ENCODE measurements at regions not wholly inside any gene's neighbourhood (a gene's known extent, or its start where the extent isn't known, plus 50 kb on each side); places are given as distances from the start of the nearest gene placed in this dataset.
"Not testable (repeated sequence)": the region's sequence is repeated elsewhere in the genome, so short reads cannot be mapped to it uniquely, and the experiment has no call there.

- no peak overlapping the region for H3K27ac ChIP-seq (ENCODE audit: low read depth, low read length)
These were observed 1076.5 kb upstream of the FLRT2 start for GRCh38 chr14:84453307-84453950.

DNA sequence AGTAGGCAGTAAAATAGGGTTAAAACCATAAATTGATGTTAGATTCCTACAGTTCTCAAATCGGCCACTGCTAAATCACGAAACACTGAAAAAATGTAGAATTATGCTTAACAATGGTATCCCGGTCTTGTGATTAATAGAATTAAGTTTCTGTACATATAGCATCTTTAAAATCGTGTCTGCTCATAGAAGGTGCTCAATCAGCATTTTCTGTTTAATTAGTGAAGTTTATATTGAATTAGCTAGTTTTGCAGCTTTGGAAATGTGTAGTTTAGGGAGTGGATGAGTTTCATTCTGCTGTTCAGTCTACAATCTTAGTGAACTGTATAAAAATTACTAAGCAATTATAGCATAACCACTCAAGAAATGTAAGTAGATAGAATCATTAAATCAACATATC is 1075.8 kb upstream of the FLRT2 start:
- H3K27ac ChIP-seq (ENCODE audit: low read depth, low read length), result no peak overlapping the region
- peaks cover 0 to 9% of the 10 kb centered on the region in 2 donors for H3K9me3 ChIP-seq (ENCODE audit: control insufficient read depth in 1 of 2, low read length in 2 of 2)
- no peaks in the 10 kb centered on the region for H3K36me3 ChIP-seq (ENCODE audit: control insufficient read depth in 1 of 2, insufficient read depth in 2 of 2, low read length in 2 of 2)
- H3K4me3 ChIP-seq (ENCODE audit: low read depth in 1 of 2, low read length in 2 of 2), result no peak overlapping the region
- H3K4me1 ChIP-seq (ENCODE audit: control insufficient read depth in 1 of 2, insufficient read depth in 2 of 2, low read length in 2 of 2), result no peaks in the 10 kb centered on the region
- no peaks in the 10 kb centered on the region for H3K27me3 ChIP-seq (ENCODE audit: control insufficient read depth in 1 of 2, insufficient read depth in 2 of 2, low read length in 2 of 2)
- H3K9ac ChIP-seq (ENCODE audit: low read depth in 1 of 2, low read length in 2 of 2), result no peak overlapping the region

More at GRCh38 chr14:84453307-84453950, 1076.5 kb upstream of the FLRT2 start:
- no peaks in the 10 kb centered on the region for H3K27me3 ChIP-seq (ENCODE audit: control insufficient read depth in 1 of 2, insufficient read depth in 2 of 2, low read length in 2 of 2)
- H3K4me1 ChIP-seq (ENCODE audit: control insufficient read depth in 1 of 2, insufficient read depth in 2 of 2, low read length in 2 of 2), result no peaks in the 10 kb centered on the region
- H3K4me3 ChIP-seq (ENCODE audit: low read depth in 1 of 2, low read length in 2 of 2), result no peak overlapping the region
- H3K9ac ChIP-seq (ENCODE audit: low read depth in 1 of 2, low read length in 2 of 2), result no peak overlapping the region
- H3K36me3 ChIP-seq (ENCODE audit: control insufficient read depth in 1 of 2, insufficient read depth in 2 of 2, low read length in 2 of 2), result no peaks in the 10 kb centered on the region
- H3K9me3 ChIP-seq (ENCODE audit: control insufficient read depth in 1 of 2, low read length in 2 of 2), result peaks cover 0 to 9% of the 10 kb centered on the region in 2 donors

DNA sequence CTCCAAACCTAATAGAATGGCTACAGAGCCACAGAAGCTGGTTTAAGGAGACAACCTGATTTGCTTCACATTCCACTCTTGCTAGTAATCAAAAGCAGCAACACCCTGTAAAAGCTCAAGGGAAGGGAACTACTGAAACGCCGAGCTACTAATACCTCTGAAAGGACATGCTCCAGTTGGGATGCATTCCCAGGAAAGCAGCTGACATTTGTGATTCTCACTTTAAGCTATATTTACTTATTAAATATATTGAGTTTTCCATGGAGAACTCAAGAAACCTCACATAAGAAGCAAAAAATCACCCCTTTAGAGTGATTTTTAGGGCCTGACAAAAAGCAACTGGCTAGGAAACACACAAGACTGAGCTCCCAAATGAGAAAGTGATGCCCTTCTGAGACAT is 1073.0 kb upstream of the FLRT2 start:
- Histone ChIP-seq H3K36me3 (ENCODE audit: control insufficient read depth in 1 of 2, insufficient read depth in 2 of 2, low read length in 2 of 2) (no peaks in the 10 kb centered on the region), H3K9ac (ENCODE audit: low read depth in 1 of 2, low read length in 2 of 2) (no peak overlapping the region), H3K27ac (ENCODE audit: low read depth, low read length) (no peak overlapping the region), H3K4me3 (ENCODE audit: low read depth in 1 of 2, low read length in 2 of 2) (no peak overlapping the region), H3K4me1 (ENCODE audit: control insufficient read depth in 1 of 2, insufficient read depth in 2 of 2, low read length in 2 of 2) (no peaks in the 10 kb centered on the region), H3K9me3 (ENCODE audit: control insufficient read depth in 1 of 2, low read length in 2 of 2) (peaks cover 2 to 14% of the 10 kb centered on the region in 2 donors), H3K27me3 (ENCODE audit: control insufficient read depth in 1 of 2, insufficient read depth in 2 of 2, low read length in 2 of 2) (no peaks in the 10 kb centered on the region)

- Histone ChIP-seq H3K9me3 (ENCODE audit: control insufficient read depth in 1 of 2, low read length in 2 of 2) (peaks cover 2 to 9% of the 10 kb centered on the region in 2 donors), H3K4me1 (ENCODE audit: control insufficient read depth in 1 of 2, insufficient read depth in 2 of 2, low read length in 2 of 2) (no peaks in the 10 kb centered on the region), H3K27me3 (ENCODE audit: control insufficient read depth in 1 of 2, insufficient read depth in 2 of 2, low read length in 2 of 2) (no peaks in the 10 kb centered on the region), H3K9ac (ENCODE audit: low read depth in 1 of 2, low read length in 2 of 2) (no peak overlapping the region), H3K27ac (ENCODE audit: low read depth, low read length) (no peak overlapping the region), H3K4me3 (ENCODE audit: low read depth in 1 of 2, low read length in 2 of 2) (no peak overlapping the region), H3K36me3 (ENCODE audit: control insufficient read depth in 1 of 2, insufficient read depth in 2 of 2, low read length in 2 of 2) (no peaks in the 10 kb centered on the region)
These were observed 1071.1 kb upstream of the FLRT2 start for GRCh38 chr14:84458881-84459280.

DNA sequence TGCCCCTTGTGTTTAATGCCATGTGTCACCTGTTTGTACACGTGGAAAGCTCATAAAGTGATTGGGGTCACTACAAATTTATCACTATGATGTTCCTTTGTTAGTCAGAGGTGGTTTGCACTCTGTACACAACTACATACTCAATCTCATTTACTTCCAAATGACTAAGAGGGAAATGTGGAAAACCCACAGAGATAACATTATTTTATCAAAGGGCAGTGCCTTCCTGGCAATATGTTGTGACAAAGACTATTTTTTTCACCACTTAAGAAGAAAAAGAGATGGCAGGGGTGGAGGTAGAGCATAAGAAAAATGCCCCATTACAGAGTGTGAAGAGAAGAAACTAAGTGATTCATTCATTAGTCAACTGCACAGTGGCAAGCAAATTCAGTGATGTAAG is 1064.1 kb upstream of the FLRT2 start:
- Histone ChIP-seq H3K4me3 (ENCODE audit: low read depth in 1 of 2, low read length in 2 of 2) (no peak overlapping the region), H3K9me3 (ENCODE audit: control insufficient read depth in 1 of 2, low read length in 2 of 2) (no peaks in the 10 kb centered on the region), H3K9ac (ENCODE audit: low read depth in 1 of 2, low read length in 2 of 2) (no peak overlapping the region), H3K27me3 (ENCODE audit: control insufficient read depth in 1 of 2, insufficient read depth in 2 of 2, low read length in 2 of 2) (no peaks in the 10 kb centered on the region), H3K27ac (ENCODE audit: low read depth, low read length) (no peak overlapping the region), H3K4me1 (ENCODE audit: control insufficient read depth in 1 of 2, insufficient read depth in 2 of 2, low read length in 2 of 2) (no peaks in the 10 kb centered on the region), H3K36me3 (ENCODE audit: control insufficient read depth in 1 of 2, insufficient read depth in 2 of 2, low read length in 2 of 2) (no peaks in the 10 kb centered on the region)

- no peak overlapping the region for H3K27ac ChIP-seq (ENCODE audit: low read depth, low read length)
- no peak overlapping the region for H3K9ac ChIP-seq (ENCODE audit: low read depth in 1 of 2, low read length in 2 of 2)
- H3K4me3 ChIP-seq (ENCODE audit: low read depth in 1 of 2, low read length in 2 of 2), result no peak overlapping the region
- no peaks in the 10 kb centered on the region for H3K4me1 ChIP-seq (ENCODE audit: control insufficient read depth in 1 of 2, insufficient read depth in 2 of 2, low read length in 2 of 2)
- no peaks in the 10 kb centered on the region for H3K27me3 ChIP-seq (ENCODE audit: control insufficient read depth in 1 of 2, insufficient read depth in 2 of 2, low read length in 2 of 2)
- no peaks in the 10 kb centered on the region for H3K36me3 ChIP-seq (ENCODE audit: control insufficient read depth in 1 of 2, insufficient read depth in 2 of 2, low read length in 2 of 2)
- H3K9me3 ChIP-seq (ENCODE audit: control insufficient read depth in 1 of 2, low read length in 2 of 2), result no peaks in the 10 kb centered on the region
These were observed 1061.8 kb upstream of the FLRT2 start for GRCh38 chr14:84468153-84468552.

GRCh38 chr14:84477996-84478395 is 1051.9 kb upstream of the FLRT2 start:
- H3K36me3 ChIP-seq (ENCODE audit: control insufficient read depth in 1 of 2, insufficient read depth in 2 of 2, low read length in 2 of 2), result no peaks in the 10 kb centered on the region
- H3K27ac ChIP-seq (ENCODE audit: low read depth, low read length), result no peak overlapping the region
- H3K9ac ChIP-seq (ENCODE audit: low read depth in 1 of 2, low read length in 2 of 2), result no peak overlapping the region
- peaks cover 3 to 4% of the 10 kb centered on the region in 2 donors for H3K9me3 ChIP-seq (ENCODE audit: control insufficient read depth in 1 of 2, low read length in 2 of 2)
- H3K4me3 ChIP-seq (ENCODE audit: low read depth in 1 of 2, low read length in 2 of 2), result no peak overlapping the region
- no peaks in the 10 kb centered on the region for H3K4me1 ChIP-seq (ENCODE audit: control insufficient read depth in 1 of 2, insufficient read depth in 2 of 2, low read length in 2 of 2)
- H3K27me3 ChIP-seq (ENCODE audit: control insufficient read depth in 1 of 2, insufficient read depth in 2 of 2, low read length in 2 of 2), result no peaks in the 10 kb centered on the region

DNA sequence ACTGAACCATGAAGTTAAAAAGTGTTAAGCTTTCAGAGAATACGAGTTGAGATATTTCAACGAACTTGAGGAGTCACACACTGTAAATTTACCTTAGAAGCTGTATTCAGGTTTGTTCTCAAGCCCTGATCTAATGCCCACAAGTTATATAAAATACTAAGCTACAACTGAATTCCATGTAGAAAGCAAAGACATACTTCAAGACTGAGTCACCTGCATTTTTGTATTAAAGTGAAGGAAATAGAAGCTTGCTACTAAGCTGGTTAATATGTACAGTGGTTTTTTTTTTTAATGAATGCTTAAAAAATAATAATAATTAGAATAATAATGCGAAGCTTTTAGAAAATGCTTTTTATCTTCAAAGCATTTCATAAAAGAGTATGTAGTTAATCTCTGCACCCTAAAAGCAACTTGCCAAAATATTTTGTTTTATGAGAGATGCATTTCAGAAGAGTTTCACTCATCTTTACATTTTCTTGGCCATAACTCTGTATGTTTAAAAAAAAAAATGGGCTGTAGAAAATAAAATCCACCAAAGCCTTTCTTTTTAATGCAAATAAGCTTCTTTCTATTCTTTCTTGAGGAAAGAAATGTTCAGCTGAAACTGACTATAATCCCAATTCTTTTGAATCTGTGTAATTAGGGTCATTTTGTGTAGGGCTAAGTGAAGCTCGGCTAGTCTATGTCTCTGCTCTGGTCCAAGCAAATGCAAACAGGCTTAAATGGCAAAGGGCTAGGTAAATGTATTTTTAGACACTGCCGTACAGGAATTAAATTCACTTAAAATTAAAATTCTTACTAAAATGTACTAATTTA is 1047.5 kb upstream of the FLRT2 start:
- H3K4me3 ChIP-seq (ENCODE audit: low read depth in 1 of 2, low read length in 2 of 2), result no peak overlapping the region
- no peak overlapping the region for H3K9ac ChIP-seq (ENCODE audit: low read depth in 1 of 2, low read length in 2 of 2)
- peaks cover 4 to 5% of the 10 kb centered on the region in 2 donors for H3K9me3 ChIP-seq (ENCODE audit: control insufficient read depth in 1 of 2, low read length in 2 of 2)
- no peaks in the 10 kb centered on the region for H3K36me3 ChIP-seq (ENCODE audit: control insufficient read depth in 1 of 2, insufficient read depth in 2 of 2, low read length in 2 of 2)
- no peak overlapping the region for H3K27ac ChIP-seq (ENCODE audit: low read depth, low read length)
- no peaks in the 10 kb centered on the region for H3K27me3 ChIP-seq (ENCODE audit: control insufficient read depth in 1 of 2, insufficient read depth in 2 of 2, low read length in 2 of 2)
- H3K4me1 ChIP-seq (ENCODE audit: control insufficient read depth in 1 of 2, insufficient read depth in 2 of 2, low read length in 2 of 2), result no peaks in the 10 kb centered on the region

GRCh38 chr14:84483072-84483420 is 1046.9 kb upstream of the FLRT2 start:
- H3K36me3 ChIP-seq (ENCODE audit: control insufficient read depth in 1 of 2, insufficient read depth in 2 of 2, low read length in 2 of 2), result no peaks in the 10 kb centered on the region
- no peak overlapping the region for H3K27ac ChIP-seq (ENCODE audit: low read depth, low read length)
- no peaks in the 10 kb centered on the region for H3K4me1 ChIP-seq (ENCODE audit: control insufficient read depth in 1 of 2, insufficient read depth in 2 of 2, low read length in 2 of 2)
- no peak overlapping the region for H3K9ac ChIP-seq (ENCODE audit: low read depth in 1 of 2, low read length in 2 of 2)
- no peaks in the 10 kb centered on the region for H3K27me3 ChIP-seq (ENCODE audit: control insufficient read depth in 1 of 2, insufficient read depth in 2 of 2, low read length in 2 of 2)
- peaks cover 4 to 9% of the 10 kb centered on the region in 2 donors for H3K9me3 ChIP-seq (ENCODE audit: control insufficient read depth in 1 of 2, low read length in 2 of 2)
- H3K4me3 ChIP-seq (ENCODE audit: low read depth in 1 of 2, low read length in 2 of 2), result no peak overlapping the region

DNA sequence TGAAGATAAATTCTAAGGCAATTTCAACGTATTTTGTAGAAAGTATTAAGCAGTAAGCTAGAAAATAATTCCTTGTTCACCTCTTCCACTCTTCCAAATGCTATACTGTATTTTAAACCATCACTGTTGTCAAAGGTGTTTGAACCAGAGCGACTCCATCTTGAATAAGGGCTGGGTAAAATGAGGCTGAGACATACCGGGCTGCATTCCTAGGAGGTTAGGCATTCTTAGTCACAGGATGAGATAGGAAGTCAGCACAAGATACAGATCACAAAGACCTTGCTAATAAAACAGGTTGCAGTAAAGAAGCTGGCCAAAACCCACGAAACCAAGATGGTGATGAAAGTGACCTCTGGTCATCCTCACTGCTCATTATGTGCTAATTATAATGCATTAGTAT is 1045.7 kb upstream of the FLRT2 start:
- not testable (repeated sequence) for H3K9ac ChIP-seq (ENCODE audit: low read depth in 1 of 2, low read length in 2 of 2); H3K27me3 ChIP-seq (ENCODE audit: control insufficient read depth in 1 of 2, insufficient read depth in 2 of 2, low read length in 2 of 2); H3K36me3 ChIP-seq (ENCODE audit: control insufficient read depth in 1 of 2, insufficient read depth in 2 of 2, low read length in 2 of 2); H3K27ac ChIP-seq (ENCODE audit: low read depth, low read length); H3K4me1 ChIP-seq (ENCODE audit: control insufficient read depth in 1 of 2, insufficient read depth in 2 of 2, low read length in 2 of 2); H3K4me3 ChIP-seq (ENCODE audit: low read depth in 1 of 2, low read length in 2 of 2)
- H3K9me3 ChIP-seq (ENCODE audit: control insufficient read depth in 1 of 2, low read length in 2 of 2), result peaks cover 4 to 12% of the 10 kb centered on the region in 2 donors
